Right lobe of liver (tissue), 6 donors: ENCODE measurements at regions not wholly inside any gene's neighbourhood (a gene's known extent, or its start where the extent isn't known, plus 50 kb on each side); places are given as distances from the start of the nearest gene placed in this dataset.

Experiments used
- ATAC-seq, 4 donors: fragments of 200-7000 bp; cut with Tn5 transposase; one replicate each; pipeline ENCODE4 v1.9.1; 2020; ENCODE audit warnings: mild to moderate bottlenecking in 4 of 4, moderate library complexity in 4 of 4
- DNase-seq, 3 donors: peaks; one replicate each; pipeline ENCODE4 v3.0.0-alpha.2; 2020
- H3K27ac ChIP-seq, 3 donors: fragments of 200-600 bp; one replicate each; pipeline ENCODE4 v1.8.0; 2022
- H3K27me3 ChIP-seq, 2 donors: fragments of 200-600 bp; one replicate each; pipeline ENCODE4 v1.8.0; 2022
- H3K36me3 ChIP-seq, 4 donors: fragments of 200-600 bp; sonication (generic) in 1 of 4; one replicate each; pipeline versions ENCODE4 v1.5.1 to v1.8.0; 2017 to 2022; ENCODE audit warnings: control low read depth in 1 of 4
- H3K4me1 ChIP-seq, 4 donors: fragments of 200-600 bp; sonication (generic) in 1 of 4; one replicate each; pipeline versions ENCODE4 v1.5.1 to v1.8.0; 2017 to 2022; ENCODE audit warnings: control low read depth in 1 of 4
- H3K4me3 ChIP-seq, 3 donors: fragments of 200-600 bp; one replicate each; pipeline ENCODE4 v1.8.0; 2022
- H3K9me3 ChIP-seq, 4 donors: fragments of 200-600 bp; sonication (generic) in 1 of 4; one replicate each; pipeline versions ENCODE4 v1.5.1 to v1.8.0; 2017 to 2022; ENCODE audit warnings: control low read depth in 1 of 4
- CTCF ChIP-seq, 4 donors: fragments of 200-600 bp in 3 of 4; fragments of 450-650 bp in 1 of 4; IDR thresholded peaks; one replicate each; pipeline versions ENCODE4 v1.5.1 to v1.8.0; 2016 to 2022; ENCODE audit warnings: antibody characterized with exemption in 4 of 4, mild to moderate bottlenecking in 2 of 4
- POLR2A ChIP-seq: fragments of 450-650 bp; IDR thresholded peaks from one replicate; pipeline ENCODE4 v1.6.1; 2017; ENCODE audit warnings: antibody characterized with exemption, mild to moderate bottlenecking
- WGBS: methylation state at CpG from one replicate; pipeline ENCODE4 v1.1.6; 2018; ENCODE audit warnings: low coverage, low lambda C conversion rate; ENCODE audit not compliant: insufficient coverage; ENCODE audit errors: missing lambda C conversion rate; 5-methylcytosine and 5-hydroxymethylcytosine counted together
- intact Hi-C, 2 donors: fragments of 100-400 bp; cut with DNase I; formaldehyde crosslinking; loops; one replicate each; pipeline versions ENCODE4 v1.11.2 to v1.14.1; 2022
- donor health status: DM: no; HTN: yes; CAD: no.
- donor health status: DM: no; HTN: no; CAD: no.
- donor health status: DM: no; HTN: no; CAD: no.
- donor health status: DM: no; HTN: yes; CAD: no.
- donor health status: DM: no; HTN: yes; CAD: no.

- Histone ChIP-seq H3K4me1 (peaks cover 0 to 5% (median 0%) of the 10 kb centered on the region in 4 donors), H3K9me3 (no peaks in the 10 kb centered on the region), H3K27ac (no peak overlapping the region), H3K27me3 (no peaks in the 10 kb centered on the region), H3K4me3 (no peak overlapping the region), H3K36me3 (no peaks in the 10 kb centered on the region)
- intact Hi-C loops, result loop anchor here in 1 of 2 donors (10.0 kb wide), 2 partner anchors 151 to 231 kb away; no protein-coding TSS in a partner anchor
- 5% methylated on average over 4 of the region's 36 CpGs for WGBS
- peak in 1 of 4 donors; percentile 19 for ATAC-seq
- TF ChIP-seq CTCF (IDR thresholded peaks at IDR 0.05) (peak; percentile 22 to 31 (median 26)), POLR2A (no peak)
- DNase-seq, result no peak
These were observed 75.9 kb upstream of the FBRSL1 start for GRCh38 chr12:132413931-132414588.

GRCh38 chr12:132411457-132411856 is 78.5 kb upstream of the FBRSL1 start:
- no peak overlapping the region for H3K27ac ChIP-seq
- DNase-seq, result no peak
- intact Hi-C loops, result loop anchor here in 1 of 2 donors (10.0 kb wide), 2 partner anchors 153 to 233 kb away; no protein-coding TSS in a partner anchor
- H3K4me1 ChIP-seq, result peaks cover 0 to 5% (median 0%) of the 10 kb centered on the region in 4 donors
- 59% methylated on average over 6 of the region's 7 CpGs for WGBS
- no peak overlapping the region for H3K4me3 ChIP-seq
- H3K27me3 ChIP-seq, result no peaks in the 10 kb centered on the region
- H3K36me3 ChIP-seq, result no peaks in the 10 kb centered on the region
- TF ChIP-seq CTCF (IDR thresholded peaks at IDR 0.05) (no peak), POLR2A (no peak)
- no peaks in the 10 kb centered on the region for H3K9me3 ChIP-seq
- ATAC-seq, result no peak

GRCh38 chr12:132410849-132411248 is 79.1 kb upstream of the FBRSL1 start:
- H3K9me3 ChIP-seq, result no peaks in the 10 kb centered on the region
- H3K4me3 ChIP-seq, result no peak overlapping the region
- H3K27me3 ChIP-seq, result no peaks in the 10 kb centered on the region
- TF ChIP-seq POLR2A, result no peak
- ATAC-seq, result no peak
- H3K27ac ChIP-seq, result no peak overlapping the region
- intact Hi-C loops, result loop anchor here in 1 of 2 donors (10.0 kb wide), 2 partner anchors 154 to 234 kb away; no protein-coding TSS in a partner anchor
- DNase-seq, result no peak
- no CpG with 5 or more reads among the region's 14 CpGs for WGBS
- no peaks in the 10 kb centered on the region for H3K36me3 ChIP-seq
- H3K4me1 ChIP-seq, result peaks cover 0 to 5% (median 0%) of the 10 kb centered on the region in 4 donors

GRCh38 chr12:132410296-132410625 is 79.7 kb upstream of the FBRSL1 start:
- H3K9me3 ChIP-seq, result no peaks in the 10 kb centered on the region
- peaks cover 0 to 5% (median 0%) of the 10 kb centered on the region in 4 donors for H3K4me1 ChIP-seq
- DNase-seq (no peak), ATAC-seq (no peak)
- TF ChIP-seq POLR2A (no peak), CTCF (IDR thresholded peaks at IDR 0.05) (no peak)
- intact Hi-C loops, result loop anchor here in 1 of 2 donors (10.0 kb wide), 2 partner anchors 155 to 235 kb away; no protein-coding TSS in a partner anchor
- no peaks in the 10 kb centered on the region for H3K27me3 ChIP-seq
- WGBS, result 40% methylated on average over 2 of the region's 18 CpGs
- H3K4me3 ChIP-seq, result no peak overlapping the region
- H3K27ac ChIP-seq, result no peak overlapping the region
- H3K36me3 ChIP-seq, result no peaks in the 10 kb centered on the region

- no peaks in the 10 kb centered on the region for H3K27me3 ChIP-seq
- intact Hi-C loops, result loop anchor here in 1 of 2 donors (10.0 kb wide), 3 partner anchors 155 to 255 kb away; no protein-coding TSS in a partner anchor
These were observed 80.3 kb upstream of the FBRSL1 start for GRCh38 chr12:132409495-132410295.

More at GRCh38 chr12:132409495-132410295, 80.3 kb upstream of the FBRSL1 start:
- DNase-seq (no peak), ATAC-seq (no peak)
- Histone ChIP-seq H3K4me1 (peaks cover 0 to 1% (median 0%) of the 10 kb centered on the region in 4 donors), H3K36me3 (no peaks in the 10 kb centered on the region), H3K4me3 (no peak overlapping the region), H3K27ac (no peak overlapping the region), H3K9me3 (no peaks in the 10 kb centered on the region)
- no CpG with 5 or more reads among the region's 42 CpGs for WGBS
- TF ChIP-seq CTCF (IDR thresholded peaks at IDR 0.05), result no peak
- no peak for TF ChIP-seq POLR2A
